ENCODE measurements at regions not wholly inside any gene's neighbourhood (a gene's known extent, or its start where the extent isn't known, plus 50 kb on each side); places are given as distances from the start of the nearest gene placed in this dataset.

- no peak for TF ChIP-seq CTCF (conservative IDR thresholded peaks at IDR 0.05; ENCODE audit: low read depth, low read length)
- no peak overlapping the region for H3K4me3 ChIP-seq (ENCODE audit: low read length)
- no peak for DNase-seq (ENCODE audit: low read depth)
Measured at GRCh38 chr9:87010626-87011025, 63.3 kb upstream of the GAS1 start.

- TF ChIP-seq CTCF (conservative IDR thresholded peaks at IDR 0.05; ENCODE audit: low read depth, low read length) = no peak
Measured at GRCh38 chr9:87011551-87011950, 64.2 kb upstream of the GAS1 start.

GRCh38 chr9:87013490-87013889 lies 66.2 kb upstream of the GAS1 start:
- DNase-seq (ENCODE audit: low read depth) = no peak
- TF ChIP-seq CTCF (conservative IDR thresholded peaks at IDR 0.05; ENCODE audit: low read depth, low read length) = no peak

More at GRCh38 chr9:87011551-87011950, 64.2 kb upstream of the GAS1 start:
- no peak for DNase-seq (ENCODE audit: low read depth)
- no peak overlapping the region for H3K4me3 ChIP-seq (ENCODE audit: low read length)

GRCh38 chr9:87014436-87014835 lies 67.1 kb upstream of the GAS1 start:
- DNase-seq (ENCODE audit: low read depth) = no peak
- H3K4me3 ChIP-seq (ENCODE audit: low read length) = no peak overlapping the region
- no peak for TF ChIP-seq CTCF (conservative IDR thresholded peaks at IDR 0.05; ENCODE audit: low read depth, low read length)

More at GRCh38 chr9:87013490-87013889, 66.2 kb upstream of the GAS1 start:
- no peak overlapping the region for H3K4me3 ChIP-seq (ENCODE audit: low read length)

GRCh38 chr9:87016681-87017080 lies 69.4 kb upstream of the GAS1 start:
- no peak for DNase-seq (ENCODE audit: low read depth)
- no peak for TF ChIP-seq CTCF (conservative IDR thresholded peaks at IDR 0.05; ENCODE audit: low read depth, low read length)
- no peak overlapping the region for H3K4me3 ChIP-seq (ENCODE audit: low read length)

- no peak for DNase-seq (ENCODE audit: low read depth)
- no peak for TF ChIP-seq CTCF (conservative IDR thresholded peaks at IDR 0.05; ENCODE audit: low read depth, low read length)
- no peak overlapping the region for H3K4me3 ChIP-seq (ENCODE audit: low read length)
Measured at GRCh38 chr9:87020169-87020950, 73.1 kb upstream of the GAS1 start.

GRCh38 chr9:87022178-87022577 lies 74.9 kb upstream of the GAS1 start:
- H3K4me3 ChIP-seq (ENCODE audit: low read length) = no peak overlapping the region
- TF ChIP-seq CTCF (conservative IDR thresholded peaks at IDR 0.05; ENCODE audit: low read depth, low read length) = no peak
- DNase-seq (ENCODE audit: low read depth) = no peak

Data from retinal pigment epithelial cell (primary cell).